ENCODE measurements at regions not wholly inside any gene's neighbourhood (a gene's known extent, or its start where the extent isn't known, plus 50 kb on each side); places are given as distances from the start of the nearest gene placed in this dataset.
A peak's percentile ranks its signal among the peaks of the same experiment; 100 is the strongest.

DNA sequence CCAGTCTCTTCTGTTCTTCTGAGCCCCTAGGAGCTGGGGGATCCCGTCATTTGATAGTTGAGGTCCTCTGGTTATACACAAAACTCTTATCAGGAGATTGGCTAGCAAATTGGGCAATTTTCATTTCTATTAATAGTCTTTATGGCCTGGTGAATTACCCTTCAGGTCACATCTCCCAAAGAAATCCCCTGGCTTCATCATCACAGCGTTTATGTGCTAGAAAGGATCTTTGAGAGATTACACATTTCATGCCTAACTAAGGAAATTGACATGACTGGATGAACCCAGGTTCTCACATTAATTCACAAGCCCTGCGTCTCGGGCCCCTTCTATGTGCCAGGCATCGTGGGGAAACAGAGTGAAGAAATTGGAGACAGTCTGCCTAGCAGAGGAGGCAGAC, 227.4 kb upstream of the PROK2 start:
- peaks cover 5% of the 10 kb centered on the region for H3K27me3 Mint-ChIP-seq (ENCODE audit: low read depth)
- H3K9me3 Mint-ChIP-seq, result no peaks in the 10 kb centered on the region
- no peaks in the 10 kb centered on the region for H3K36me3 Mint-ChIP-seq (ENCODE audit: low read depth)
- intact Hi-C loops (cut with micrococcal nuclease), result no loop called here
- no peak overlapping the region for H3K27ac Mint-ChIP-seq
- no peak for DNase-seq (ENCODE audit: low spot score)
- H3K4me3 Mint-ChIP-seq (ENCODE audit: low read depth), result no peak overlapping the region
- peaks cover 8% of the 10 kb centered on the region for H3K4me1 Mint-ChIP-seq (ENCODE audit: low read depth)

- Mint-ChIP-seq H3K9me3 (no peaks in the 10 kb centered on the region), H3K27ac (no peak overlapping the region), H3K27me3 (ENCODE audit: low read depth) (peaks cover 5% of the 10 kb centered on the region), H3K4me1 (ENCODE audit: low read depth) (peaks cover 8% of the 10 kb centered on the region), H3K4me3 (ENCODE audit: low read depth) (no peak overlapping the region), H3K36me3 (ENCODE audit: low read depth) (no peaks in the 10 kb centered on the region)
- intact Hi-C loops (cut with micrococcal nuclease), result no loop called here
- DNase-seq (ENCODE audit: low spot score), result no peak
Measured at GRCh38 chr3:72011485-72011884, 226.5 kb upstream of the PROK2 start.

GRCh38 chr3:72009851-72010443, 225.0 kb upstream of the PROK2 start:
- no peaks in the 10 kb centered on the region for H3K9me3 Mint-ChIP-seq
- peaks cover 5% of the 10 kb centered on the region for H3K27me3 Mint-ChIP-seq (ENCODE audit: low read depth)
- DNase-seq (ENCODE audit: low spot score), result no peak
- H3K27ac Mint-ChIP-seq, result no peak overlapping the region
- peaks cover 8% of the 10 kb centered on the region for H3K4me1 Mint-ChIP-seq (ENCODE audit: low read depth)
- intact Hi-C loops (cut with micrococcal nuclease), result no loop called here
- no peaks in the 10 kb centered on the region for H3K36me3 Mint-ChIP-seq (ENCODE audit: low read depth)
- no peak overlapping the region for H3K4me3 Mint-ChIP-seq (ENCODE audit: low read depth)

GRCh38 chr3:72008226-72008996, 223.5 kb upstream of the PROK2 start:
- Mint-ChIP-seq H3K4me1 (ENCODE audit: low read depth) (peaks cover 13% of the 10 kb centered on the region), H3K9me3 (no peaks in the 10 kb centered on the region), H3K27ac (no peak overlapping the region), H3K36me3 (ENCODE audit: low read depth) (no peaks in the 10 kb centered on the region), H3K27me3 (ENCODE audit: low read depth) (peaks cover 8% of the 10 kb centered on the region), H3K4me3 (ENCODE audit: low read depth) (no peak overlapping the region)
- DNase-seq (ENCODE audit: low spot score), result no peak
- intact Hi-C loops (cut with micrococcal nuclease), result no loop called here

GRCh38 chr3:72006631-72007556, 221.9 kb upstream of the PROK2 start:
- no peak overlapping the region for H3K27ac Mint-ChIP-seq
- no peaks in the 10 kb centered on the region for H3K9me3 Mint-ChIP-seq
- intact Hi-C loops (cut with micrococcal nuclease), result no loop called here
- H3K4me1 Mint-ChIP-seq (ENCODE audit: low read depth), result peaks cover 17% of the 10 kb centered on the region
- DNase-seq (ENCODE audit: low spot score), result no peak
- H3K27me3 Mint-ChIP-seq (ENCODE audit: low read depth), result peaks cover 5% of the 10 kb centered on the region
- no peaks in the 10 kb centered on the region for H3K36me3 Mint-ChIP-seq (ENCODE audit: low read depth)
- no peak overlapping the region for H3K4me3 Mint-ChIP-seq (ENCODE audit: low read depth)

GRCh38 chr3:72004749-72005292, 219.9 kb upstream of the PROK2 start:
- Mint-ChIP-seq H3K4me3 (ENCODE audit: low read depth) (no peak overlapping the region), H3K4me1 (ENCODE audit: low read depth) (peaks cover 11% of the 10 kb centered on the region), H3K36me3 (ENCODE audit: low read depth) (no peaks in the 10 kb centered on the region), H3K9me3 (no peaks in the 10 kb centered on the region), H3K27ac (peak overlapping the region; percentile 14), H3K27me3 (ENCODE audit: low read depth) (peaks cover 3% of the 10 kb centered on the region)
- no peak for DNase-seq (ENCODE audit: low spot score)
- intact Hi-C loops (cut with micrococcal nuclease), result no loop called here

- peaks cover 9% of the 10 kb centered on the region for H3K4me1 Mint-ChIP-seq (ENCODE audit: low read depth)
- no peak for DNase-seq (ENCODE audit: low spot score)
- H3K27me3 Mint-ChIP-seq (ENCODE audit: low read depth), result peaks cover 3% of the 10 kb centered on the region
- no peaks in the 10 kb centered on the region for H3K9me3 Mint-ChIP-seq
- no peak overlapping the region for H3K27ac Mint-ChIP-seq
- H3K36me3 Mint-ChIP-seq (ENCODE audit: low read depth), result no peaks in the 10 kb centered on the region
- intact Hi-C loops (cut with micrococcal nuclease), result no loop called here
- no peak overlapping the region for H3K4me3 Mint-ChIP-seq (ENCODE audit: low read depth)
Measured at GRCh38 chr3:72003936-72004335, 219.0 kb upstream of the PROK2 start.

- no peak overlapping the region for H3K4me3 Mint-ChIP-seq (ENCODE audit: low read depth)
- intact Hi-C loops (cut with micrococcal nuclease), result no loop called here
- no peak for DNase-seq (ENCODE audit: low spot score)
Measured at GRCh38 chr3:72001758-72002157, 216.8 kb upstream of the PROK2 start.

GRCh38 chr3:71998995-71999673, 214.2 kb upstream of the PROK2 start:
- H3K4me1 Mint-ChIP-seq (ENCODE audit: low read depth), result peaks cover 24% of the 10 kb centered on the region
- peak overlapping the region; percentile 69 for H3K27ac Mint-ChIP-seq
- intact Hi-C loops (cut with micrococcal nuclease), result loop anchor here (2.0 to 5.0 kb wide), 2 partner anchors 14 to 268 kb away; no protein-coding TSS in a partner anchor
- no peaks in the 10 kb centered on the region for H3K9me3 Mint-ChIP-seq
- no peak overlapping the region for H3K4me3 Mint-ChIP-seq (ENCODE audit: low read depth)
- no peaks in the 10 kb centered on the region for H3K36me3 Mint-ChIP-seq (ENCODE audit: low read depth)
- peaks cover 2% of the 10 kb centered on the region for H3K27me3 Mint-ChIP-seq (ENCODE audit: low read depth)
- no peak for DNase-seq (ENCODE audit: low spot score)

More at GRCh38 chr3:72001758-72002157, 216.8 kb upstream of the PROK2 start:
- Mint-ChIP-seq H3K27ac (no peak overlapping the region), H3K4me1 (ENCODE audit: low read depth) (peaks cover 22% of the 10 kb centered on the region), H3K27me3 (ENCODE audit: low read depth) (peaks cover 5% of the 10 kb centered on the region), H3K36me3 (ENCODE audit: low read depth) (no peaks in the 10 kb centered on the region), H3K9me3 (no peaks in the 10 kb centered on the region)

DNA sequence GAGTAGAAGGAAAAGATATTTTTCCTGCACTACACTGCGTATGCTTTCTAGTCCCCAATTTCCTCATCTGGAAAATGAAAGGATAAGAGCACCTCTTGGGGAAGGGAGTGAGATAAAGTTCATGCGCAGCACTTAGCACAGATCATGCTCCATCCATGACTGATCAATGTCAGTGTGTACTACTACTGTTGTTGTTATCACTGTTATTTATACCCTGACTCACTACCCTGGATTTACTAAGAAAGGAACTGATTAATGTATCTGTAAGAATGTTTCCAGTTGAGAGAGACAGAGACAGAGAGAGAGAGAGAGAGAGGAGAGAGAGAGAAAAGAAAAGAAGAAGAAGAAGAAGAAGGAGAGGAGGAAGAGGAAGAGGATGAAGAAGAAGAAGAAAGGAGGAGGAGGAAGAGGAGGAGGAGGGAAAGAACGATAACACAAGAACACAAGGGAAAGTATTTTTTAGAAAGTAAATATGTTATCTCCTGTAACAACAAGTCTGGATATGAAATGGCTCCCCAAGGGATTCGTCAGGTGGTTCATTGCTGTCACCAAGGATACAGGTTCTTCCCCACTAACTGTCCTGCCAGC, 212.2 kb upstream of the PROK2 start:
- H3K27me3 Mint-ChIP-seq (ENCODE audit: low read depth), result peaks cover 2% of the 10 kb centered on the region
- peaks cover 6% of the 10 kb centered on the region for H3K9me3 Mint-ChIP-seq
- H3K36me3 Mint-ChIP-seq (ENCODE audit: low read depth), result peaks cover 3% of the 10 kb centered on the region
- H3K4me3 Mint-ChIP-seq (ENCODE audit: low read depth), result no peak overlapping the region
- no peak for DNase-seq (ENCODE audit: low spot score)
- intact Hi-C loops (cut with micrococcal nuclease), result loop anchor here (5.0 kb wide), 1 partner anchor 270 kb away; no protein-coding TSS in a partner anchor
- peaks cover 25% of the 10 kb centered on the region for H3K4me1 Mint-ChIP-seq (ENCODE audit: low read depth)
- peak overlapping the region; percentile 73 for H3K27ac Mint-ChIP-seq

- DNase-seq (ENCODE audit: low spot score), result no peak
- Mint-ChIP-seq H3K4me3 (ENCODE audit: low read depth) (no peak overlapping the region), H3K9me3 (peaks cover 18% of the 10 kb centered on the region), H3K4me1 (ENCODE audit: low read depth) (peaks cover 25% of the 10 kb centered on the region), H3K27ac (peak overlapping the region; percentile 23), H3K36me3 (ENCODE audit: low read depth) (peaks cover 3% of the 10 kb centered on the region), H3K27me3 (ENCODE audit: low read depth) (peaks cover 2% of the 10 kb centered on the region)
- intact Hi-C loops (cut with micrococcal nuclease), result loop anchor here (5.0 kb wide), 1 partner anchor 272 kb away; no protein-coding TSS in a partner anchor
Measured at GRCh38 chr3:71994906-71995305, 210.0 kb upstream of the PROK2 start.

DNA sequence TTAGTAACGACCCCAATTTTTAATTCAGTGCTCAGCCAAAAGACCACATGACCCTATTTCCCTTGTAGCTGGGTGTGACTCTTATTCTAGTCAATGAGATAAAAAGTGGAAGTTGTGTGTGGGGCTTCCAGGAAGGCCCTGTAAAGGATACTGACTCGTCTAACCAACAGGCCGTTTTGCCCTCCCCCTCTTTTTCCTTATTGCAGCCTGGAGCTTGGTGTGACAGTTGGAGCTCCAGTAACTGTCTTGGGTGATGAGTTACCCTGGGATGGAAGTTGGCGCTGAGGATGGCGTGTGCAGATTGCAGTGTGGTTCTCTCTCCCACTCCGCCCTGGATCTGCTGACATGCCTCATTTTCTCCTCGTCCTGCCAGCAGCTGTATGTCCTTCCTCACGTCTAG, 209.3 kb upstream of the PROK2 start:
- no peak for DNase-seq (ENCODE audit: low spot score)
- peaks cover 25% of the 10 kb centered on the region for H3K4me1 Mint-ChIP-seq (ENCODE audit: low read depth)

More for the DNA sequence above, 209.3 kb upstream of the PROK2 start:
- Mint-ChIP-seq H3K36me3 (ENCODE audit: low read depth) (peaks cover 3% of the 10 kb centered on the region), H3K27ac (no peak overlapping the region), H3K4me3 (ENCODE audit: low read depth) (no peak overlapping the region), H3K9me3 (peaks cover 18% of the 10 kb centered on the region), H3K27me3 (ENCODE audit: low read depth) (peaks cover 2% of the 10 kb centered on the region)
- intact Hi-C loops (cut with micrococcal nuclease), result no loop called here

Data from activated T-helper 2 cell treated with anti-CD3 and anti-CD28 coated beads, Interferon-gamma antibody, Interleukin-2, Interleukin-4, amounts not matched to agents 10 μg/mL and 5 μg/mL and 100 μg/mL, durations not matched to agents 14 hours and 24 hours and 36 hours (primary cell).